ENCODE measurements at regions not wholly inside any gene's neighbourhood (a gene's known extent, or its start where the extent isn't known, plus 50 kb on each side); places are given as distances from the start of the nearest gene placed in this dataset.
"Not testable (repeated sequence)": the region's sequence is repeated elsewhere in the genome, so short reads cannot be mapped to it uniquely, and the experiment has no call there.

DNA sequence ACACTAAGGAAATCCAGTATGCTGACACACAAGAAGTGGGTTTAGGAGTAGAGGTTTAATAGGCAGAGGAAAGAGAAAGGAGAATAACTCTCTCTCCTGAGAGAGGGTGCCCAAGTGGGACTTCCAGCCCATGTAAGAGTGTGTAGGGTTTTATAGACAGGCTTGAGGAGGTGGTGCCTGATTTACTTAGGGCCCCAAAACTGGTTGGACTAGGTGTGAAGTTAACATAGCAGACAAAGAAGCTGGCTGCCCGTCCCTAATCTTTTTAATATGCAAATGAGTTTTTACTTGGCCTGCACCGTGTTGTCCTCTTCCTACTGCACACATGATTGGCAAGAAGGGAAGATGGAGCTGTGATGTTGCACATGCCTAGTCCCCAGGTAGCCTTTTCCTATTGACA is 752.5 kb upstream of the SLITRK5 start:
- Histone ChIP-seq H3K27me3 (no peaks in the 10 kb centered on the region), H3K36me3 (no peaks in the 10 kb centered on the region), H3K4me3 (no peak overlapping the region), H3K9me3 (no peaks in the 10 kb centered on the region), H3K27ac (no peak overlapping the region), H3K4me1 (no peaks in the 10 kb centered on the region)
- DNase-seq: no peak
- intact Hi-C loops (cut with DNase I; ENCODE audit: low total_unique reads): no loop called here
- 23 to 28% methylated on average over 2 of the region's 2 CpGs for WGBS, 2 donors (ENCODE audit: low coverage in 1 of 2)
- in situ Hi-C loops (cut with MboI; ENCODE audit: low pct_ligation_motif_present in 1 of 4, low pct_unique_long_range_greater_than_20kb in 1 of 4, low sequenced_read_pairs in 3 of 4): no loop called here
- TF ChIP-seq EP300 (IDR thresholded peaks at IDR 0.05; ENCODE audit: low read depth): no peak
- TF ChIP-seq POLR2A (IDR thresholded peaks at IDR 0.05): no peak
- TF ChIP-seq, protein P1, sequence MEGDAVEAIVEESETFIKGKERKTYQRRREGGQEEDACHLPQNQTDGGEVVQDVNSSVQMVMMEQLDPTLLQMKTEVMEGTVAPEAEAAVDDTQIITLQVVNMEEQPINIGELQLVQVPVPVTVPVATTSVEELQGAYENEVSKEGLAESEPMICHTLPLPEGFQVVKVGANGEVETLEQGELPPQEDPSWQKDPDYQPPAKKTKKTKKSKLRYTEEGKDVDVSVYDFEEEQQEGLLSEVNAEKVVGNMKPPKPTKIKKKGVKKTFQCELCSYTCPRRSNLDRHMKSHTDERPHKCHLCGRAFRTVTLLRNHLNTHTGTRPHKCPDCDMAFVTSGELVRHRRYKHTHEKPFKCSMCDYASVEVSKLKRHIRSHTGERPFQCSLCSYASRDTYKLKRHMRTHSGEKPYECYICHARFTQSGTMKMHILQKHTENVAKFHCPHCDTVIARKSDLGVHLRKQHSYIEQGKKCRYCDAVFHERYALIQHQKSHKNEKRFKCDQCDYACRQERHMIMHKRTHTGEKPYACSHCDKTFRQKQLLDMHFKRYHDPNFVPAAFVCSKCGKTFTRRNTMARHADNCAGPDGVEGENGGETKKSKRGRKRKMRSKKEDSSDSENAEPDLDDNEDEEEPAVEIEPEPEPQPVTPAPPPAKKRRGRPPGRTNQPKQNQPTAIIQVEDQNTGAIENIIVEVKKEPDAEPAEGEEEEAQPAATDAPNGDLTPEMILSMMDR (IDR thresholded peaks at IDR 0.05): no peak
- no peak for TF ChIP-seq POLR2AphosphoS5 (IDR thresholded peaks at IDR 0.05)

DNA sequence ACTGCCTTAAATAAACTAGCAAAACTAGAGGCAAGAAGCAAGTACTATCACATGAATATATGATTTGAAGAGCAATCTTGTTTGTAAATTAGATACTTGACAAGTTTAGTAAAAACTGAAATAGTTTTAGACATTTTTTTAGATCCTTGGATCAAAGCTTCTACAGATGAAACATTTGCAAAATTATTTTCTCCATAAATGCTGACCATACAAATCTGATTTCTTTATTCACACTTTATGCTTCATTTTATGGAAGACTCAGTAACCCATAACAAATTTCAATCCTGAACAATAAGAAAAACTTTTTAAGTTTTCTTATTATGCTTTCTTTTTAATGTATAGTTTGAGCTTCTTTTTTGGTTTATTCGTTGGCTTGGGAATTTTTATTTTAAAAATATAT is 750.2 kb upstream of the SLITRK5 start:
- DNase-seq: no peak
- no peaks in the 10 kb centered on the region for H3K27me3 ChIP-seq
- H3K27ac ChIP-seq: no peak overlapping the region
- H3K4me3 ChIP-seq: no peak overlapping the region
- in situ Hi-C loops (cut with MboI; ENCODE audit: low pct_ligation_motif_present in 1 of 4, low pct_unique_long_range_greater_than_20kb in 1 of 4, low sequenced_read_pairs in 3 of 4): no loop called here
- 53 to 69% methylated on average over 1 of the region's 1 CpG for WGBS, 2 donors (ENCODE audit: low coverage in 1 of 2)
- H3K9me3 ChIP-seq: no peaks in the 10 kb centered on the region
- H3K4me1 ChIP-seq: no peaks in the 10 kb centered on the region
- no peak for TF ChIP-seq POLR2AphosphoS5 (IDR thresholded peaks at IDR 0.05)
- no peak for TF ChIP-seq POLR2A (IDR thresholded peaks at IDR 0.05)
- no peak for TF ChIP-seq EP300 (IDR thresholded peaks at IDR 0.05; ENCODE audit: low read depth)
- H3K36me3 ChIP-seq: no peaks in the 10 kb centered on the region
- intact Hi-C loops (cut with DNase I; ENCODE audit: low total_unique reads): no loop called here

DNA sequence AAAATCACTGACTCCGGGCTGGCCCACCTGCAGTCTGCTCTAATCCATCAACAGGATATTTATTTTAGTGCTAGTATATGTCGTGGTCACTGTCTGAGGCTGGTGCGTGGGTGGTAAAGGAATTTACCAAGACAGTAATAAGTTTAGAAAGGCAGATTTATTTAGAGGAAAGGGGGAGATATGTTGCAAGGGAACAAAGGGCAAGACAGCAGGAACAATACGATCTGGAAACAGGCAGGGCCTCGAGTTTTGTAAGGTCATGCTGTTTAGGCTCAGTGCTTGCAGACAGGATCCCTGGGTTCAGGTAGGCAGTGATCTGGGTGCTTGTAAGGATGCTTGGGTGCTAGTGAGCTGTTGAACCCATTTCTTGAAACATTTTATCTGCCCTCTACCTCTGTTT is 748.2 kb upstream of the SLITRK5 start:
- no peak for DNase-seq
- Histone ChIP-seq H3K36me3 (no peaks in the 10 kb centered on the region), H3K4me1 (no peaks in the 10 kb centered on the region), H3K27ac (no peak overlapping the region), H3K9me3 (no peaks in the 10 kb centered on the region), H3K27me3 (no peaks in the 10 kb centered on the region), H3K4me3 (no peak overlapping the region)
- TF ChIP-seq POLR2AphosphoS5 (IDR thresholded peaks at IDR 0.05) (no peak), EP300 (IDR thresholded peaks at IDR 0.05; ENCODE audit: low read depth) (no peak), POLR2A (IDR thresholded peaks at IDR 0.05) (no peak)
- TF ChIP-seq, protein P1 (IDR thresholded peaks at IDR 0.05): no peak
- in situ Hi-C loops (cut with MboI; ENCODE audit: low pct_ligation_motif_present in 1 of 4, low pct_unique_long_range_greater_than_20kb in 1 of 4, low sequenced_read_pairs in 3 of 4): no loop called here
- intact Hi-C loops (cut with DNase I; ENCODE audit: low total_unique reads): no loop called here
- WGBS, 2 donors (ENCODE audit: low coverage in 1 of 2): 32 to 34% methylated on average over 5 of the region's 5 CpGs

DNA sequence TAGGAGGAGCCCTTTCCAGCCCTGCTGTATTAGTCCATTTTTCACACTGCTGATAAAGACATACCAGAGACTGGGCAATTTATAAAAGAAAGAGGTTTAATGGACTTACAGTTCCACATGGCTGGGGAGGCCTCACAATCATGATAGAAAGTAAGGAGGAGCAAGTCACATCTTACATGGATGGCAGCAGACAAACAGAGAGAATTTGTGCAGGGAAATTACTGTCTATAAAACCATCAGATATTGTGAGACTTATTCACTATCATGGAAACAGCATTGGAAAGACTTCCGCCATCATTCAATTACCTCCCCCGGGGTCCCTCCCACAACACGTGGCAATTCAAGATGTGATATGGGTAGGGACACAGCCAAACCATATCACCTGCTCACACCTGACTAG is 744.3 kb upstream of the SLITRK5 start:
- H3K27ac ChIP-seq; in situ Hi-C loops (cut with MboI; ENCODE audit: low pct_ligation_motif_present in 1 of 4, low pct_unique_long_range_greater_than_20kb in 1 of 4, low sequenced_read_pairs in 3 of 4); H3K36me3 ChIP-seq; H3K4me3 ChIP-seq; intact Hi-C loops (cut with DNase I; ENCODE audit: low total_unique reads); H3K9me3 ChIP-seq; H3K27me3 ChIP-seq; DNase-seq; H3K4me1 ChIP-seq: not testable (repeated sequence)
- WGBS, 2 donors (ENCODE audit: low coverage in 1 of 2): 93 to 95% methylated on average over 3 of the region's 3 CpGs

DNA sequence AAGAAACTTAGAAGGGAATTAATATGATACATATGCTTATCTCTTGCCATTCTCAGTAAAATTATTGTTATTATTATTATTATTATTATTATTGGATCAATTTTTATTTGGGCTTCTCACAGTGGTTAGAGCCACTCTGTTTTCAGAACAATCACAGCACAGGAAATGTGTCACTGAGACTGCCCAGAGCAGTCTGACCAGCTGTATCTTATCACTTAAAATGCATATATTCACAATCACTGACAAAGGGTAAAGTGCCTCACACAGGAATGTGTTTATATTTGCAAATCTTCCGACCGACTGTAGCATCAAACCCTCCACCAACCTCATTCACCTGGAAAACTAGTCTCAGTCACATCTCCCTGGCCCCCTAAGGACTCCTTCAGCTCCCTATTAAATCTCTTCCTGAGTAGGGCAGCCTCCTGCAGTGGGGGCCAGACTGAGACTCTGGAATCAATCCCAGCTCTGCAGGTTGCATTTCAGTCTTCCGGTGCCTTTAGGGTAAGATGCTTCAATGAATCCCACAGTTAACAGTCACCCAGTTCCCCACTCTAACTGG is 738.3 kb upstream of the SLITRK5 start:
- no peak for DNase-seq
- TF ChIP-seq, protein P1 (IDR thresholded peaks at IDR 0.05): no peak
- TF ChIP-seq POLR2A (IDR thresholded peaks at IDR 0.05): no peak
- Histone ChIP-seq H3K4me1 (no peaks in the 10 kb centered on the region), H3K27me3 (no peaks in the 10 kb centered on the region), H3K27ac (no peak overlapping the region), H3K9me3 (no peaks in the 10 kb centered on the region), H3K36me3 (no peaks in the 10 kb centered on the region), H3K4me3 (no peak overlapping the region)
- intact Hi-C loops (cut with DNase I; ENCODE audit: low total_unique reads): no loop called here
- in situ Hi-C loops (cut with MboI; ENCODE audit: low pct_ligation_motif_present in 1 of 4, low pct_unique_long_range_greater_than_20kb in 1 of 4, low sequenced_read_pairs in 3 of 4): no loop called here
- WGBS, 2 donors (ENCODE audit: low coverage in 1 of 2): 42 to 55% methylated on average over 2 to 3 of the region's 3 CpGs

Measured in transverse colon (tissue), 4 donors.